ENCODE measurements at regions not wholly inside any gene's neighbourhood (a gene's known extent, or its start where the extent isn't known, plus 50 kb on each side); places are given as distances from the start of the nearest gene placed in this dataset.

DNA sequence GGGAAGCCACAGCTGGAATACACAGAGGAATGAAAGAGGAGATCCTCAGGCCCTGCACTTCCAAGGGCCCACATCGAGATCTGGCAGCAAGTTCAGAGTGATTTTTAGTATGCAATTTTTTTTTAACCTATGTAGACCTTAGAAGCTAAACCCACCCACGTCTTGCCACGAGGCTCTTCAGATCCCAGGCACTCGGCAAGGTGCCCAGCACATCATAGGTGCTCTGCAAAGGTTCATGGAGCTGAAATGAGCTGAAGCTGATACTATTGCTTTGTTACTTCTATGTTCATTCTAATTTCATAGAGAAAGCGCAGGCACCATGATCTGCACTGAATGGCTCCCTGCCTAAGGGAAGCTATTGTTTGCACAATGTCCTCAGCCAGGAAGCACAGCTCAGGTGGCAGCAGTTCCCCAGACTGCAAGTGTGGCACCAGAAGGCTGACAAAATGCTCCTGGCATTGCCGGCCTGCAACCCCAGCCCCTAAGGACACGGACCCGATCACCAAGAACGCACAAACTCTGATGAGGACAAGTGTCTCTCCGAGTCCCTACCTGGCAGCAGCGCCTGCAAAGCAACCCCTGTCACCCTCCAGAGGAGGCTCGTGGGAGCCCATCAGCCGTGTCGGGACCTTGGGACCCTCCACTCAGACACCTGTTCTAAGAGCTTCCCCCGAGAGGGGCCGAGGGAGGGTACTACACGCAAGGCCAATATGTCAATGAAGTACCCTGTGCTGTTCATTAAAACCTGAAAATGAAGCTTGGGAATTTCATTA lies 264.2 kb downstream of the NPHP4 start:
- no peak for TF ChIP-seq POLR2A (IDR thresholded peaks at IDR 0.05)
- TF ChIP-seq, protein P1, sequence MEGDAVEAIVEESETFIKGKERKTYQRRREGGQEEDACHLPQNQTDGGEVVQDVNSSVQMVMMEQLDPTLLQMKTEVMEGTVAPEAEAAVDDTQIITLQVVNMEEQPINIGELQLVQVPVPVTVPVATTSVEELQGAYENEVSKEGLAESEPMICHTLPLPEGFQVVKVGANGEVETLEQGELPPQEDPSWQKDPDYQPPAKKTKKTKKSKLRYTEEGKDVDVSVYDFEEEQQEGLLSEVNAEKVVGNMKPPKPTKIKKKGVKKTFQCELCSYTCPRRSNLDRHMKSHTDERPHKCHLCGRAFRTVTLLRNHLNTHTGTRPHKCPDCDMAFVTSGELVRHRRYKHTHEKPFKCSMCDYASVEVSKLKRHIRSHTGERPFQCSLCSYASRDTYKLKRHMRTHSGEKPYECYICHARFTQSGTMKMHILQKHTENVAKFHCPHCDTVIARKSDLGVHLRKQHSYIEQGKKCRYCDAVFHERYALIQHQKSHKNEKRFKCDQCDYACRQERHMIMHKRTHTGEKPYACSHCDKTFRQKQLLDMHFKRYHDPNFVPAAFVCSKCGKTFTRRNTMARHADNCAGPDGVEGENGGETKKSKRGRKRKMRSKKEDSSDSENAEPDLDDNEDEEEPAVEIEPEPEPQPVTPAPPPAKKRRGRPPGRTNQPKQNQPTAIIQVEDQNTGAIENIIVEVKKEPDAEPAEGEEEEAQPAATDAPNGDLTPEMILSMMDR (IDR thresholded peaks at IDR 0.05): no peak

Measured in heart left ventricle (tissue), 13 donors.